BLaER1 (cell line): ENCODE measurements at regions not wholly inside any gene's neighbourhood (a gene's known extent, or its start where the extent isn't known, plus 50 kb on each side); places are given as distances from the start of the nearest gene placed in this dataset.

ENCODE experiments used
- H3K27ac ChIP-seq: shearing (Covaris generic); formaldehyde crosslinking; 2 replicates; pipeline ENCODE4 v1.8.1; 2022
- H3K27me3 ChIP-seq: shearing (Covaris generic); formaldehyde crosslinking; 2 replicates; pipeline ENCODE4 v1.8.1; 2022
- H3K36me3 ChIP-seq: shearing (Covaris generic); formaldehyde crosslinking; 2 replicates; pipeline ENCODE4 v1.8.1; 2022
- H3K4me1 ChIP-seq: shearing (Covaris generic); formaldehyde crosslinking; 2 replicates; pipeline ENCODE4 v1.8.1; 2022
- H3K4me2 ChIP-seq: shearing (Covaris generic); formaldehyde crosslinking; 2 replicates; pipeline ENCODE4 v1.8.1; 2022
- H3K4me3 ChIP-seq: shearing (Covaris generic); formaldehyde crosslinking; 2 replicates; pipeline ENCODE4 v1.8.1; 2022
- H3K9ac ChIP-seq: shearing (Covaris generic); formaldehyde crosslinking; 2 replicates; pipeline ENCODE4 v1.8.1; 2022
- H3K9me3 ChIP-seq: shearing (Covaris generic); formaldehyde crosslinking; 2 replicates; pipeline ENCODE4 v1.8.1; 2022
- H4K20me1 ChIP-seq: shearing (Covaris generic); formaldehyde crosslinking; 2 replicates; pipeline ENCODE4 v1.8.1; 2022
- Cebpa-rat ChIP-seq: shearing (Covaris generic); IDR thresholded peaks from 2 replicates; pipeline ENCODE4 v1.8.1; 2022

GRCh38 chr18:43805646-43806194 is 528.4 kb upstream of the SYT4 start:
- Histone ChIP-seq H3K4me3 (no peak overlapping the region), H3K9ac (no peak overlapping the region), H3K36me3 (no peaks in the 10 kb centered on the region), H3K9me3 (no peaks in the 10 kb centered on the region), H4K20me1 (no peaks in the 10 kb centered on the region), H3K27me3 (no peaks in the 10 kb centered on the region), H3K4me1 (no peaks in the 10 kb centered on the region), H3K4me2 (no peak overlapping the region), H3K27ac (no peak overlapping the region)
- TF ChIP-seq Cebpa-rat, result no peak

GRCh38 chr18:43812627-43813026 is 535.3 kb upstream of the SYT4 start:
- Histone ChIP-seq H3K4me2 (no peak overlapping the region), H3K27me3 (no peaks in the 10 kb centered on the region), H3K36me3 (no peaks in the 10 kb centered on the region), H3K9ac (no peak overlapping the region), H4K20me1 (no peaks in the 10 kb centered on the region), H3K4me3 (no peak overlapping the region), H3K9me3 (no peaks in the 10 kb centered on the region), H3K27ac (no peak overlapping the region), H3K4me1 (no peaks in the 10 kb centered on the region)
- TF ChIP-seq Cebpa-rat, result no peak

- Histone ChIP-seq H3K27me3 (no peaks in the 10 kb centered on the region), H3K27ac (no peak overlapping the region), H3K4me2 (peak overlapping the region; percentile 20; the same call in 1 of the 2 replicates), H3K9ac (no peak overlapping the region), H4K20me1 (no peaks in the 10 kb centered on the region), H3K9me3 (no peaks in the 10 kb centered on the region), H3K4me3 (no peak overlapping the region), H3K36me3 (no peaks in the 10 kb centered on the region), H3K4me1 (peaks cover 14% of the 10 kb centered on the region)
- no peak for TF ChIP-seq Cebpa-rat
Measured at GRCh38 chr18:43819397-43819796, 542.1 kb upstream of the SYT4 start.

GRCh38 chr18:43819873-43820272 is 542.6 kb upstream of the SYT4 start:
- no peaks in the 10 kb centered on the region for H3K27me3 ChIP-seq
- no peaks in the 10 kb centered on the region for H3K36me3 ChIP-seq
- H3K27ac ChIP-seq, result no peak overlapping the region
- TF ChIP-seq Cebpa-rat, result no peak
- no peaks in the 10 kb centered on the region for H4K20me1 ChIP-seq
- H3K9ac ChIP-seq, result no peak overlapping the region
- no peak overlapping the region for H3K4me3 ChIP-seq
- peak overlapping the region; percentile 20; the same call in 1 of the 2 replicates for H3K4me2 ChIP-seq
- H3K9me3 ChIP-seq, result no peaks in the 10 kb centered on the region
- H3K4me1 ChIP-seq, result peaks cover 14% of the 10 kb centered on the region

GRCh38 chr18:43825768-43826167 is 548.5 kb upstream of the SYT4 start:
- H3K4me2 ChIP-seq, result no peak overlapping the region
- no peaks in the 10 kb centered on the region for H3K9me3 ChIP-seq
- no peak for TF ChIP-seq Cebpa-rat
- H3K4me3 ChIP-seq, result no peak overlapping the region
- H4K20me1 ChIP-seq, result no peaks in the 10 kb centered on the region
- H3K9ac ChIP-seq, result no peak overlapping the region
- no peaks in the 10 kb centered on the region for H3K27me3 ChIP-seq
- H3K36me3 ChIP-seq, result no peaks in the 10 kb centered on the region
- H3K4me1 ChIP-seq, result no peaks in the 10 kb centered on the region
- no peak overlapping the region for H3K27ac ChIP-seq

- Histone ChIP-seq H3K36me3 (no peaks in the 10 kb centered on the region), H3K9me3 (no peaks in the 10 kb centered on the region), H3K9ac (no peak overlapping the region), H3K4me3 (no peak overlapping the region), H3K27me3 (no peaks in the 10 kb centered on the region), H4K20me1 (no peaks in the 10 kb centered on the region), H3K27ac (no peak overlapping the region), H3K4me1 (no peaks in the 10 kb centered on the region), H3K4me2 (no peak overlapping the region)
- TF ChIP-seq Cebpa-rat, result no peak
Measured at GRCh38 chr18:43826215-43826614, 548.9 kb upstream of the SYT4 start.

GRCh38 chr18:43827311-43827710 is 550.0 kb upstream of the SYT4 start:
- H3K27ac ChIP-seq, result no peak overlapping the region
- no peak overlapping the region for H3K4me2 ChIP-seq
- H3K4me3 ChIP-seq, result no peak overlapping the region
- no peaks in the 10 kb centered on the region for H4K20me1 ChIP-seq
- no peaks in the 10 kb centered on the region for H3K36me3 ChIP-seq
- no peaks in the 10 kb centered on the region for H3K4me1 ChIP-seq
- H3K9me3 ChIP-seq, result no peaks in the 10 kb centered on the region
- H3K9ac ChIP-seq, result no peak overlapping the region
- TF ChIP-seq Cebpa-rat, result no peak
- H3K27me3 ChIP-seq, result no peaks in the 10 kb centered on the region

- no peak overlapping the region for H3K4me2 ChIP-seq
- no peaks in the 10 kb centered on the region for H4K20me1 ChIP-seq
- no peak overlapping the region for H3K4me3 ChIP-seq
- H3K27ac ChIP-seq, result no peak overlapping the region
- H3K9me3 ChIP-seq, result no peaks in the 10 kb centered on the region
- no peak overlapping the region for H3K9ac ChIP-seq
- no peaks in the 10 kb centered on the region for H3K27me3 ChIP-seq
- no peaks in the 10 kb centered on the region for H3K4me1 ChIP-seq
- TF ChIP-seq Cebpa-rat, result no peak
- H3K36me3 ChIP-seq, result no peaks in the 10 kb centered on the region
Measured at GRCh38 chr18:43830303-43830702, 553.0 kb upstream of the SYT4 start.

GRCh38 chr18:43830947-43831346 is 553.7 kb upstream of the SYT4 start:
- Histone ChIP-seq H3K4me2 (no peak overlapping the region), H3K36me3 (no peaks in the 10 kb centered on the region), H3K27me3 (no peaks in the 10 kb centered on the region), H3K9ac (no peak overlapping the region), H3K4me1 (no peaks in the 10 kb centered on the region), H3K27ac (no peak overlapping the region), H4K20me1 (no peaks in the 10 kb centered on the region), H3K4me3 (no peak overlapping the region), H3K9me3 (no peaks in the 10 kb centered on the region)
- no peak for TF ChIP-seq Cebpa-rat

- no peaks in the 10 kb centered on the region for H3K4me1 ChIP-seq
- H3K9me3 ChIP-seq, result no peaks in the 10 kb centered on the region
- H3K27ac ChIP-seq, result no peak overlapping the region
- H4K20me1 ChIP-seq, result no peaks in the 10 kb centered on the region
- no peak overlapping the region for H3K4me3 ChIP-seq
- H3K9ac ChIP-seq, result no peak overlapping the region
- no peak for TF ChIP-seq Cebpa-rat
- H3K36me3 ChIP-seq, result no peaks in the 10 kb centered on the region
- H3K4me2 ChIP-seq, result no peak overlapping the region
- H3K27me3 ChIP-seq, result no peaks in the 10 kb centered on the region
Measured at GRCh38 chr18:43846299-43846698, 569.0 kb upstream of the SYT4 start.
